AG09319 (cell line): ENCODE measurements at regions not wholly inside any gene's neighbourhood (a gene's known extent, or its start where the extent isn't known, plus 50 kb on each side); places are given as distances from the start of the nearest gene placed in this dataset.
A peak's percentile ranks its signal among the peaks of the same experiment; 100 is the strongest.
"Not testable (repeated sequence)": the region's sequence is repeated elsewhere in the genome, so short reads cannot be mapped to it uniquely, and the experiment has no call there.

ENCODE experiments used
- DNase-seq: peaks from one replicate; pipeline ENCODE4 v3.0.0-alpha.2; 2010; ENCODE audit warnings: low read depth; ENCODE audit errors: extremely low read depth
- TF ChIP-seq, protein P1 (sequence below): IDR thresholded peaks from 2 replicates; pipeline ENCODE4 v1.5.1; 2011; ENCODE audit warnings: low read depth, mild to moderate bottlenecking, inconsistent platforms, low read length, moderate library complexity

DNA sequence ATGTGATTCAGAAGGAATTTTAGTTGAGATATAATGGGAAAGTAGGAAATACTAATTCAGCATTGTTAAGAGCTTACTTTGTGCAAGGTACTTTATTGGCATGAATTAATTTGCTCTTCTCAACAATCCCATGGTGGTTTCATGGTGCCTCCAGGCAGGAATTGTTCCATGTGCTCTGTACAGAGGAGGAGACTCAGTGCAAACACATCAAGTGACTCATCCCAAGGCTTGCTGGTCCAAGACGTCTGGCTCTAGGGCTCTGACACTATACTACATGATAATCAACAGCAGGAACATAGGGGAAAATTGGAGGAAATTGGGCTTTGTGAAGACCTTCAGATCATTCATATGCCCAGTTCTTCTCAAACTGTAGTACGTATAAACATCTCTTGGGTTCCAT lies 66.5 kb upstream of the PRKG1 start:
- DNase-seq, result no peak
- TF ChIP-seq, protein P1, sequence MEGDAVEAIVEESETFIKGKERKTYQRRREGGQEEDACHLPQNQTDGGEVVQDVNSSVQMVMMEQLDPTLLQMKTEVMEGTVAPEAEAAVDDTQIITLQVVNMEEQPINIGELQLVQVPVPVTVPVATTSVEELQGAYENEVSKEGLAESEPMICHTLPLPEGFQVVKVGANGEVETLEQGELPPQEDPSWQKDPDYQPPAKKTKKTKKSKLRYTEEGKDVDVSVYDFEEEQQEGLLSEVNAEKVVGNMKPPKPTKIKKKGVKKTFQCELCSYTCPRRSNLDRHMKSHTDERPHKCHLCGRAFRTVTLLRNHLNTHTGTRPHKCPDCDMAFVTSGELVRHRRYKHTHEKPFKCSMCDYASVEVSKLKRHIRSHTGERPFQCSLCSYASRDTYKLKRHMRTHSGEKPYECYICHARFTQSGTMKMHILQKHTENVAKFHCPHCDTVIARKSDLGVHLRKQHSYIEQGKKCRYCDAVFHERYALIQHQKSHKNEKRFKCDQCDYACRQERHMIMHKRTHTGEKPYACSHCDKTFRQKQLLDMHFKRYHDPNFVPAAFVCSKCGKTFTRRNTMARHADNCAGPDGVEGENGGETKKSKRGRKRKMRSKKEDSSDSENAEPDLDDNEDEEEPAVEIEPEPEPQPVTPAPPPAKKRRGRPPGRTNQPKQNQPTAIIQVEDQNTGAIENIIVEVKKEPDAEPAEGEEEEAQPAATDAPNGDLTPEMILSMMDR, result no peak

DNA sequence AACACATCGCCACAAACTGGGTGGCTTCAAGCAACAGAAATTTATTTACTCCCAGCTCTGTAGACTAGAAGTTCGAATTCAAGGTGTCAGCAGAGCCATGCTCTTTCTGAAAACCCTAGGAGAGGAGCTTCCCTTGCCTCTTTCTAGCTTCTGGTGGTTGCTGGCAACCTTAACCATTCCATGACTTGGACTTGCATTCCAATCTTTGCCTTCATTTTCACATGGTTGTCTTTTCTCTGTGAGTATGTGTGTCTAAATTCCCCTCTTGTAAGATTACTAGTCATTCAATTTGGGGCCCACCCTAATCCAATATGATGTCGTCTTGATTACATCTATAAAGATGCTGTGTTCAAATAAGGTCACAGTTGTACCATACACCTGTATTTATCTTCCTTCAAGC lies 65.9 kb upstream of the PRKG1 start:
- TF ChIP-seq, protein P1, result no peak
- DNase-seq, result no peak

DNA sequence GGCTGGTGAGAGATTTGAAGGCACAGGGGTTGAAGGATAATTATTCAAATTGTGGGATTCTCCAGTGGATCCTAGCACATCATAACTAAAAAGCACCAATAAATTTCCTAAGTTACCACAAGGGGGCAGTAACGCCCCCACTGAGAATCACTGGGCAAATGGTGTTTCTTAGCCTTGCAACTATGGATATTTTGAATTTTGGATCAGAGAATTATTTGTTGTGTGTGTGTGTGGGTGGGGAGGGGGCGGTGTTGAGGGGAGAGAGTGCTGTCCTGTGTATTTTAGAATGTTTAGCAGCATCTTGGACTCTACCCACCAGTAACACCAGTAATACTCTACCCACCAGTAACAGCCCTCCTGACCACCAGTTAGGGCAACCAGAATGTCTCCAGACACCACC lies 63.3 kb upstream of the PRKG1 start:
- DNase-seq, result no peak
- TF ChIP-seq, protein P1, result peak; percentile 72

DNA sequence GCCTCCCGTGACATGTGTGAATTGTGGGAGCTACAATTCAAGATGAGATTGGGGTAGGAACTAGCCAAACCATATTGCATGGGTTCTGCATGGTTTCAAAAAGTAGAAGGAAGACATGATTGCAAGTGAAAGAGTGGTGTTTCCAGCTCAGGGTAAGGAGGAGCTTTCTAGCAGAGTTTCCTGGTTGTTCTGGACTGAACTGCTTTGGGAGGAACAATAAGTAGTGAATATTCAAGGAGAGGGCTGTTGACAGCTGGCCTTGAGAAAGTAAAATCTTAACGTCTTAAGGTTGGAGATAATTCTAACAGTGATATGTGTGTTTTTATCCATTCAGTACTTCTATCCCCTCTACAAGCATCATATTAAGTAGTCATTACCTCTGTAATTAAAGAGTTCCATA lies 62.2 kb upstream of the PRKG1 start:
- DNase-seq, result no peak
- TF ChIP-seq, protein P1, result no peak

DNA sequence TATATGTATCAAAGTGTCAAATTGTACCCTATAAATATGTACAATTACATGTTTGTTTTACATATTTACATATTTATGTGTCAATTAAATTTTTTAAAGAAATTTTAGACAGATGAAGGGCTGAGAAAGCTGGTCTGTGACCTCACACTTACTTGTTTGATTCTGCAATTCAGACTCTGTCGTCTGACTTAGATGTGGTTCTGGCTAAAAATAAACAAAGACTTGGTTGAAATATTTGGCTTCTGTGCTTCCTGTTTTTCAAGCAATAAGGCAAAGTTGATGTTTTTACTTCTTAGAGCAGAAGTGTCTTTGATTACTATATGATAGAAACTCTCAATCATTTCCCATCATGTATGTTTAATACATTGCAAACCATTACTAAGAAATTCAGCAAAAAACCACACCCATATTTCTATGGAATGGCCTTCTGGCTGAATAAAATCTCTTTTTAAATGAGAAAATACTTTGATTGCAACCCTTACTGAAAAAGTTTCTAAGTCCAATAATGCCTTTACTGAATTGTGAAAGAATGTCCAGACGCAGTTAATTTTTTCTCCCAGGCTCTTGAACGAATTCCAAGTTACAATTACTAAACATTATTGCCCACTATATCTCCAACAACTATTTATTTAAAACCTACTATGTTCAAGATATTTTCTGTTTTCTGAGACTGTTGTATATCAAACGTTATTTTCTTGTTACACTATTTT lies 59.5 kb upstream of the PRKG1 start:
- TF ChIP-seq, protein P1, result no peak
- no peak for DNase-seq

DNA sequence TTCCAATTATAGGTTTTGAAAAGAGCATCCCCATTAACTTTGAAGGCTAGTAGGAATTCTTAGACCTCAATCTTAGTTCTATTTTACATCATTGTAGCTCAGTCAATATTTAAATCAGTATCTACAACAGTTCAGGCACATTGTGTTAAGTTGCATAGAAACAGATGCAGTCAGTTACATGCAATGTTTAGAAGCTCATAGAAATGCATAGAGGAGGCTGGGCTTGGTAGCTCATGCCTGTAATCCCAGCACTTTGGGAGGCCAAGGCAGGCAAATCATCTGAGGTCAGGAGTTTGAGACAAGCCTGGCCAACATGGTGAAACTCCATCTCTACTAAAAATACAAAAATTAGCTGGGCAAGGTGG lies 58.9 kb upstream of the PRKG1 start:
- not testable (repeated sequence) for DNase-seq

DNA sequence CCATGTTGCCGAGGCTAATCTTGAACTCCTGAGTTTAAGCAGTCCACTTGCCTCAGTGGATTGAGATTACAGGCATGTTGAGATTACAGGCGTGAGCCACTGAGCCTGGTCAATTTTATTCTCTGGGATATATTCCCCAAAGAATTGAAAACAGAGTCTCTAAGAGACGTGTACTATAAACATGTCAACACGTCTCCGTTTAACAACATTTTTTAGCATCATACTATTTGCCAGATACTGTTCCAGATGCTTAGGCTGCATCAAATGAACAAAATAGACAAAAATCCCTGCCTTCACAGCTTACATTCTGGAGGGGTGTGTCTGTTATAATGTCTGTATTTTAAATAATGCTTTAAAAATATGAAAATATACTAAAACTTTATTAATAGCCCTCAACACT lies 54.1 kb upstream of the PRKG1 start:
- TF ChIP-seq, protein P1, result no peak
- no peak for DNase-seq

DNA sequence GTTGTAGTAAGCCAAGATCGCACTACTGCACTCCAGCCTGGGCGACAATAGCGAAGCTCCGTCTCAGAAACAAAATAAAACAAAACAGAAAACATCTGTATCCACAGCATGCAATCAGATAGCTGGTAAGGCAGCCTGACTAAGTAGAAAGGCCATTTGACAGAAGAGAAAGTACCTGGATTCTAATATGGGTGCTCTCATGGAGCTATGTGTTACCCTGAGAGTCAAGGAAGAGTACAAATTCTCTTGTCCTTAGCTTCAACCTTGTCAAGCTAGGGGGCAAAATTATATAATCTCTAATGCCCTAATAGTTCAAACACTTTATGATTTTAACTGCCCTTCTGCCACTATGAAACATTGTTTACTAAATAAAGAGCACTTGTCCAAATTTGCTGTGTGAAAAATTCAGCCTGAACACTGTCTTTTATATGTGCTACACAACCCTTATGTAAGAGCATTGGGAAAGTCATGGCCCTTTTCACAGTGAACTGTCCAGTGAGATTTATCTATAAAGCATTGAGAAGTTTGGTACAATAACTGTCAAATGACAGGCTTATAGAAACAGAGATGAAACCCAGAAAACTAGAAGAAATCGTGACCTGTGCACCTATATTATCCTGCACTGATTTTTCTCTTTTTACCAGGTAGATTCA lies 51.2 kb upstream of the PRKG1 start:
- TF ChIP-seq, protein P1, result no peak
- no peak for DNase-seq
